Retina (tissue), 1 donor: ENCODE measurements at regions not wholly inside any gene's neighbourhood (a gene's known extent, or its start where the extent isn't known, plus 50 kb on each side); places are given as distances from the start of the nearest gene placed in this dataset.

Experiments
- DNase-seq: peaks from one replicate; pipeline ENCODE4 v3.0.0-alpha.2; 2016

DNA sequence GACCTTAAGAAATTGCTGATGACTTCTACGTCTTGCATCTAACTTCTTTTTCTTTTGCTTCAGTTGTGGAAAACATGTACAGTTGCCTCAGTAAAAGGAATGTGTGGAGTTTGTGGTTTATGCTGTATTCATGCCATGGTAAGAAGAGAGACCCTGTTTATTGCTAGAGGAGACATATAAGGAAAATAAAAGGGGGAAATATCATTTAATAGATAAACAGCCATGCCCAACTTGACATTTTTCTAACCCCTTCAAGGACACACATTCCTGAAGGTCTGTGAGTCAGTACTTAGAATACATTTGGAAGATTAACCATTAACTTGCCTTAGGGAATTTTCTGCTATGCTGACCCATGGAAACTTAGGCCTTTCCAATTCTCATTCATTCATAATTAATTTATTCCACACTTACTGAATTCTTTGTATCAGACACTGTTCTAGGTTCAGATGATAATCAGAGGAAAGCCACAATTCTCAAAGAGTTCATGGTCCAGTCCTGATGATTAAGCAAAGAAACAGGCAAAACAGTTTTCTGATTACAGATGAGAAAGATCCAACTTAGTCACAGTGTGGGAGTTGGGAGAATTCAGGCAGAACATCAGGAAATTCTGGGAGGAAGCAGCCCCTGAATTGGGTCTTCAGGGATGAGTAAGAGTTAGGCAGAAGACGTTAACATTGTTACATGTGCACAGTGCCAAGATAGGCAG is 329.8 kb upstream of the RASGRP1 start:
- DNase-seq = no peak

GRCh38 chr15:38895326-38896255 is 331.0 kb upstream of the RASGRP1 start:
- DNase-seq = no peak

GRCh38 chr15:38896647-38897046 is 332.0 kb upstream of the RASGRP1 start:
- no peak for DNase-seq

- no peak for DNase-seq
Measured at GRCh38 chr15:38897551-38897950, 332.9 kb upstream of the RASGRP1 start.

GRCh38 chr15:38898236-38898635 is 333.6 kb upstream of the RASGRP1 start:
- no peak for DNase-seq

- no peak for DNase-seq
Measured at GRCh38 chr15:38899300-38899699, 334.7 kb upstream of the RASGRP1 start.

DNA sequence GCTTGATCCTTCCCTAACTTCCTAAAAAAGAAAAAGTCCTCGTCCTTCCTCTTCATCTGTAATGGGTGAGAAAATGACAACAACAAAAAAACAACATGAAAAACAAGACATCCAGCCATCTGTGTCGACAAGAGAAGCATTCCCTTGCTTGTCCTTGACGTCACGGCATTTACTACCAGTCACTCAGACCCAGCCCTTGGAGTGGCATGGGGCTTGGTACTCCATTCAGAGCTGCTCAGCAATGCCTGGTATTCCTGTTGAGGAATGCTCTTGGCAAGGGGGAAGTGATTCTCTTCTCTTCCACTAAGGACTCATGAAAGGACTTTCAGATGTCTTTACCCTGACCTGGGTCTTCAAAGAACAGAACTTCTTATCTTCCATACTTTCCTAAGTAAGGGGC is 339.7 kb upstream of the RASGRP1 start:
- DNase-seq = no peak

DNA sequence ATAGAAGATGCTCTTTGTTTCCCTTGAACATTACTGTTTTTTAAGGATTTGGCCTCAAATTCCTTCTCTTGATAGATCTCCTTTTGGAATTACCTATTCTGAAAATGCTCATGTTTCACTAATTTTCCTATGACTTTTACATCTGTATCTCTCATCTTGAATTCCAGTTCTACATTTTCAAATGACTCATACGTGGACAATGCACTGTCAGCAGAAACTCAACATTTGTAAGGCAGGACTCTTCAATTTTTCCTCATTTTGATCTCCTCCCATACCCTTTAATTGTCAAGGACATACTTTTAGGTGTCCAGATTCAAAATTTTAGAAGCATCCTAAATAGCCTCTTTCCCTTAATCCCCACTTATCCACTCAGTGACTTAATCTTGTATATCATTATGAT is 341.0 kb upstream of the RASGRP1 start:
- DNase-seq = no peak

GRCh38 chr15:38920966-38921365 is 356.4 kb upstream of the RASGRP1 start:
- DNase-seq = no peak

GRCh38 chr15:38921471-38921870 is 356.9 kb upstream of the RASGRP1 start:
- no peak for DNase-seq

DNA sequence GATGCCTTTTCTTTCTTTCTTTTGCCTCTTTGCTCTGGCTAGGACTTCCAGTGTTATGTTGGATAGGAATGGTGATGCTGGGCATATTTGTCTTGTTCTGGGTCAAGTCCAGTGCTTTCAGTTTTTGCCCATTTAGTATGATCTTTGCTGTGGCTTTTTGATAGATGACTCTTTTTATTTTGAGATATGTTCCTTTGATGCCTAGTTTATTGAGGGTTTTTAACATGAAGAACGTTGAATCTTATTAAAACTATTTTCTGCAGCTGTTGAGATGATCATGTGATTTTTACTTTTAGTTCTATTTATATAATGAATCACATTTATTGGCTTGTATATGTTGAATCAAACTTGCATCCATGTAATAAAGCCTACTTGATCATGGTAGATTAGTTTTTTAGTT is 363.8 kb upstream of the RASGRP1 start:
- no peak for DNase-seq

DNA sequence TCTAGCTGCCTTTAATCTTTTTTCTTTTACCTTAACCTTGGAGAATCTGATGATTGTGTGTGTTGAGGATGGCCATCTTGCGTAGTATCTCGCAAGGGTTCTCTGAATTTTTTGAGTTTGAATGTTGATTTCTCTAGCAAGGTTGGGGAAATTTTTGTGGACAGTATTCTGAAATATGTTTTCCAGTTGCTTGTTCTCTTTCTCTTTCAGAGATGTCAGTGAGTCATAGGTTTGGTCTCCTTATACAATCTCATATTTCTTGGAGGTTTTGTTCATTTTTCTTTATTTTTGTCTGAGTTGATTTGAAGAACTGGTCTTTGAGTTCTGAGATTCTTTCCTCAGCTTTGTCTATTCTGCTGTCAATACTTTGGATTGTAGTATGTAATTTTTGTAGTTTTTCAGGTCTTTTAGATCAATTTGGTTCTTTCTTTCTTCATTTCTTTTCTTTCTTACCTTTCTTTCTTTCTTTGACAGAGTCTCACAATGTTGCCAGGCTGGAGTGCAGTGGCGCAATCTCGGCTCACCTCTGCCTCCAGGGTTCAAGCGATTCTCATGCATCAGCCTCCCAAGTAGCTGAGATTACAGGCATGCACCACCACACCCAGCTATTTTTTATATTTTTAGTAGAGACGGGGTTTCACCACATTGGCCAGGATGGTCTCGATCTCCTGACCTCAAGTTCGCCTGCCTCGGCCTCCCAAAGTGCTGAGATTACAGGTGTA is 366.4 kb upstream of the RASGRP1 start:
- DNase-seq = no peak

GRCh38 chr15:38941399-38941953 is 376.9 kb upstream of the RASGRP1 start:
- peak; percentile 17 for DNase-seq

- DNase-seq = no peak
Measured at GRCh38 chr15:38944536-38944935, 379.9 kb upstream of the RASGRP1 start.

GRCh38 chr15:38945551-38946298 is 381.1 kb upstream of the RASGRP1 start:
- no peak for DNase-seq

DNA sequence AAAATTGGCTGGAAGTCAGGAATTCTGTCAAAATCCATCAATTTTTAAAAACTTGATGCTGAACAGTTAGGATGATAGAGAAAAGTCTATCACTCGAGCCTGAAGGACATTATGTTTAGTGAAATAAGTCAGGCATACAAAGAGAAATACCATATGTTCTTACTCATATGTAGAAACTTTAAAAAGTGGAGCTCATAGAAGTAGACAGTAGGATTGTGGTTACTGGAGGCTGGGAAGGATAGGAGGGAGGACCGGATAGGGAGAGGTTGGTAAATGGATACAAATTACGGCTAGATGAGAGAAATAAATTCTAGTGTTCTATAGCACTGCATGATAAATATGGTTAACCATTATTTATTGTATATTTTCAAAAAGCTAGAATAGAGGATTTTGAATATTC is 389.5 kb upstream of the RASGRP1 start:
- no peak for DNase-seq

- no peak for DNase-seq
Measured at GRCh38 chr15:38961456-38961855, 396.8 kb upstream of the RASGRP1 start.

DNA sequence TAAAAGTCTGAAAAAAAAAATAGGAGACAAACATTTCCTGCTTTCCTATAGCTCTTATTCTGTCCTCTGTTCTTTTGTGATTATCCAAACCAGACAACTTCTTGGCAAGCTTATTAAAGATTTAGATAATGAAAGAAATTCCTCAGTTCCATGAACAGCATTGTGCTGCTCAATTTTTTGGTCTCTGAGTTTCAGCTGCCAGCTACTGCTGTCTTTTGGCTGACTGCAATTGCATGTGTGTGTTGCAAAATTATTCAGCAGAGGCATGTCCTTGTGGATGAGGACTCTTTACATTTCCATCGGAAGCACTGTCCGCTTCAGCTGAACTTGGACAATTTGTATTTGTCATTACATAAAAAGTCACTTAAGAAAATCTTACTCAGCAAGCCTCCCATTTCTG is 397.3 kb upstream of the RASGRP1 start:
- DNase-seq = no peak

- DNase-seq = no peak
Measured at GRCh38 chr15:38972831-38973230, 408.2 kb upstream of the RASGRP1 start.

DNA sequence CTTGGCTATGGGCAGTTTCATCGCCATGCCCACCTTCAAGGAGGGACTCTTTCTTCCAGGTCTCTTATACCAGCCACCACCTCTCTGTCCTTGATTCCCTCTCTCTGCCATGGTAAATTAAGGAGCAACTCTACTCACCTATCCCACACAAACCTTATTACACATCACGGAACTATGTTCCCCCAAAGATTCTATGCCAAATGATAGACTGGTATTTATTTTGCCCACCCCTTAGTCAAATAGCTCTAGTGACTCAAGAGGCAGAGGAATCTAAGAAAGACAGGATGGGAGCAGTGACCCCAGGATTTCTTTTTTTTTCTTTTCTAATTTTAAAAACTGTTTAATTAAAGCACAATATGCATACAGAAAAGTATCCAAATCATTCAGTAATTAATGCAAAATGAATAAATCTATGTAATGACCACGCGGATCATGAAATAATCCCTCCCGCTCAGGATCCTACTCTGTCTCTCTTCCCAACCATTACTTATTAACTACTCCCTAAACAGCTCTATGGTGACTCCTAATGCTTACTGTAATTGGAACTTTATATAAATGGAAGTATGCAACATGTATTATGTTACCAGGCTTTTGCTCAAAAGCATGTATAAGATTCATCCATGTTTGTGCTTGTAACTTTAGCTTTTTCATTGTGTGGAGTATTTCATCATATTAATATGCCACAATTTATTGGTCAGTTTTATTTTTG is 410.8 kb upstream of the RASGRP1 start:
- no peak for DNase-seq

- DNase-seq = peak; percentile 9
Measured at GRCh38 chr15:38991126-38991525, 426.5 kb upstream of the RASGRP1 start.

DNA sequence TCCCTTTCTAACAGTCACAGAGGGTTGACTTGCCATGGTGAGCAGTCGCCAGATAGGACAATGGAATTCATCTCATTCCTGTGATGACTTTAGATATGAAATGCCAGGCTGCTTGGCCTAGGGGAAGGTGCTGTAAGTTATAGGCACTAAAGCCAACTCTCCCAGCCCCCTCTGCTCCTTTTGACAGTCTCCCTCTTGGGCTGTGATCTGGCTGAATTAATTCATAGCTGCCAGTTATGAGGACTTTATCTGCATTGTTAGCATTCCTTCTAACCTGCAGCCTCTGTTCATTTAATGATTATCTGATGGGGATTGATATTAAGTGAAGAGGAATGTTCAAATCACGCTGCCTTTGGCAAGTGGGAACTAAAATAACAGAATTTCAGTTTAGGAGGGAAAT is 427.1 kb upstream of the RASGRP1 start:
- no peak for DNase-seq
